ENCODE measurements at regions not wholly inside any gene's neighbourhood (a gene's known extent, or its start where the extent isn't known, plus 50 kb on each side); places are given as distances from the start of the nearest gene placed in this dataset.
"Not testable (repeated sequence)": the region's sequence is repeated elsewhere in the genome, so short reads cannot be mapped to it uniquely, and the experiment has no call there.

- Histone ChIP-seq H3K4me3 (ENCODE audit: low read length) (no peak overlapping the region), H3K27ac (ENCODE audit: low read depth, low read length) (no peak overlapping the region), H3K9me3 (ENCODE audit: control insufficient read depth, insufficient read depth, low read length) (no peaks in the 10 kb centered on the region), H3K79me2 (ENCODE audit: control insufficient read depth, low read length) (no peaks in the 10 kb centered on the region), H3K9me2 (replicated peaks; ENCODE audit: control insufficient read depth, low read length) (no peaks in the 10 kb centered on the region), H3K4me1 (ENCODE audit: control insufficient read depth, low read length) (no peaks in the 10 kb centered on the region), H3K27me3 (ENCODE audit: control insufficient read depth, low read length) (no peaks in the 10 kb centered on the region), H4K20me1 (ENCODE audit: control insufficient read depth, insufficient read depth, low read depth, low read length) (no peaks in the 10 kb centered on the region), H3K36me3 (ENCODE audit: control insufficient read depth, low read length) (no peaks in the 10 kb centered on the region), H3F3A (ENCODE audit: control insufficient read depth, insufficient read depth) (no peaks in the 10 kb centered on the region), H3K4me2 (ENCODE audit: low read length) (no peak overlapping the region)
- TF ChIP-seq EZH2phosphoT487 (IDR thresholded peaks at IDR 0.05; ENCODE audit: borderline replicate concordance, low read length) (no peak), CTCF (IDR thresholded peaks at IDR 0.05; ENCODE audit: low read depth, low read length, poor library complexity, severe bottlenecking) (no peak)
Observed at GRCh38 chr10:33858326-33858725, 523.9 kb upstream of the NRP1 start.

- not testable (repeated sequence) for H3K4me3 ChIP-seq (ENCODE audit: low read length); H3K4me2 ChIP-seq (ENCODE audit: low read length); H3K36me3 ChIP-seq (ENCODE audit: control insufficient read depth, low read length); H3K27ac ChIP-seq (ENCODE audit: low read depth, low read length); H3K79me2 ChIP-seq (ENCODE audit: control insufficient read depth, low read length); H3K9me3 ChIP-seq (ENCODE audit: control insufficient read depth, insufficient read depth, low read length); H3K9me2 ChIP-seq (replicated peaks; ENCODE audit: control insufficient read depth, low read length); H4K20me1 ChIP-seq (ENCODE audit: control insufficient read depth, insufficient read depth, low read depth, low read length); H3F3A ChIP-seq (ENCODE audit: control insufficient read depth, insufficient read depth); H3K27me3 ChIP-seq (ENCODE audit: control insufficient read depth, low read length); H3K4me1 ChIP-seq (ENCODE audit: control insufficient read depth, low read length)
Observed at GRCh38 chr10:33853221-33853620, 518.8 kb upstream of the NRP1 start.

- Histone ChIP-seq H3K9me2 (replicated peaks; ENCODE audit: control insufficient read depth, low read length) (no peaks in the 10 kb centered on the region), H3K4me2 (ENCODE audit: low read length) (no peak overlapping the region), H4K20me1 (ENCODE audit: control insufficient read depth, insufficient read depth, low read depth, low read length) (no peaks in the 10 kb centered on the region), H3K4me3 (ENCODE audit: low read length) (no peak overlapping the region), H3K9me3 (ENCODE audit: control insufficient read depth, insufficient read depth, low read length) (no peaks in the 10 kb centered on the region), H3K4me1 (ENCODE audit: control insufficient read depth, low read length) (no peaks in the 10 kb centered on the region), H3K36me3 (ENCODE audit: control insufficient read depth, low read length) (no peaks in the 10 kb centered on the region), H3K79me2 (ENCODE audit: control insufficient read depth, low read length) (no peaks in the 10 kb centered on the region), H3K27me3 (ENCODE audit: control insufficient read depth, low read length) (no peaks in the 10 kb centered on the region), H3K27ac (ENCODE audit: low read depth, low read length) (no peak overlapping the region), H3F3A (ENCODE audit: control insufficient read depth, insufficient read depth) (no peaks in the 10 kb centered on the region)
- TF ChIP-seq CTCF (IDR thresholded peaks at IDR 0.05; ENCODE audit: low read depth, low read length, poor library complexity, severe bottlenecking) = no peak
- no peak for TF ChIP-seq EZH2phosphoT487 (IDR thresholded peaks at IDR 0.05; ENCODE audit: borderline replicate concordance, low read length)
Observed at GRCh38 chr10:33843379-33843778, 508.9 kb upstream of the NRP1 start.

GRCh38 chr10:33841678-33842077 is 507.2 kb upstream of the NRP1 start:
- no peaks in the 10 kb centered on the region for H3K36me3 ChIP-seq (ENCODE audit: control insufficient read depth, low read length)
- H3F3A ChIP-seq (ENCODE audit: control insufficient read depth, insufficient read depth) = no peaks in the 10 kb centered on the region
- H3K79me2 ChIP-seq (ENCODE audit: control insufficient read depth, low read length) = no peaks in the 10 kb centered on the region
- H3K4me3 ChIP-seq (ENCODE audit: low read length) = no peak overlapping the region
- no peaks in the 10 kb centered on the region for H3K27me3 ChIP-seq (ENCODE audit: control insufficient read depth, low read length)
- H3K27ac ChIP-seq (ENCODE audit: low read depth, low read length) = no peak overlapping the region
- TF ChIP-seq EZH2phosphoT487 (IDR thresholded peaks at IDR 0.05; ENCODE audit: borderline replicate concordance, low read length) (no peak), CTCF (IDR thresholded peaks at IDR 0.05; ENCODE audit: low read depth, low read length, poor library complexity, severe bottlenecking) (no peak)
- H3K9me2 ChIP-seq (replicated peaks; ENCODE audit: control insufficient read depth, low read length) = no peaks in the 10 kb centered on the region
- no peaks in the 10 kb centered on the region for H3K9me3 ChIP-seq (ENCODE audit: control insufficient read depth, insufficient read depth, low read length)
- H3K4me1 ChIP-seq (ENCODE audit: control insufficient read depth, low read length) = no peaks in the 10 kb centered on the region
- no peak overlapping the region for H3K4me2 ChIP-seq (ENCODE audit: low read length)
- H4K20me1 ChIP-seq (ENCODE audit: control insufficient read depth, insufficient read depth, low read depth, low read length) = no peaks in the 10 kb centered on the region
